ENCODE measurements at regions not wholly inside any gene's neighbourhood (a gene's known extent, or its start where the extent isn't known, plus 50 kb on each side); places are given as distances from the start of the nearest gene placed in this dataset.

- no peak for DNase-seq
- CTCF ChIA-PET = interaction anchor here (0.7 kb wide), 1 partner anchor 385 kb away, joined by 4 read pairs; no protein-coding TSS in a partner anchor
- no peaks in the 10 kb centered on the region for H3K4me1 Mint-ChIP-seq
- H3K36me3 Mint-ChIP-seq (ENCODE audit: low read depth) = no peaks in the 10 kb centered on the region
- H3K27me3 Mint-ChIP-seq = no peaks in the 10 kb centered on the region
- H3K27ac Mint-ChIP-seq = no peak overlapping the region
- no peaks in the 10 kb centered on the region for H3K9me3 Mint-ChIP-seq
- no peak overlapping the region for H3K4me3 Mint-ChIP-seq
- POLR2A ChIA-PET = no interaction called here
Observed at GRCh38 chr18:22106536-22107292, 62.7 kb upstream of the GATA6 start.

- no peak for DNase-seq
- Mint-ChIP-seq H3K27me3 (no peaks in the 10 kb centered on the region), H3K36me3 (ENCODE audit: low read depth) (no peaks in the 10 kb centered on the region), H3K4me3 (no peak overlapping the region), H3K4me1 (no peaks in the 10 kb centered on the region), H3K9me3 (no peaks in the 10 kb centered on the region), H3K27ac (no peak overlapping the region)
- POLR2A ChIA-PET = no interaction called here
- CTCF ChIA-PET = no interaction called here
Observed at GRCh38 chr18:22108674-22109073, 60.7 kb upstream of the GATA6 start.

GRCh38 chr18:22109535-22109934 lies 59.9 kb upstream of the GATA6 start:
- Mint-ChIP-seq H3K36me3 (ENCODE audit: low read depth) (no peaks in the 10 kb centered on the region), H3K9me3 (no peaks in the 10 kb centered on the region), H3K27me3 (no peaks in the 10 kb centered on the region), H3K27ac (no peak overlapping the region), H3K4me1 (no peaks in the 10 kb centered on the region), H3K4me3 (no peak overlapping the region)
- DNase-seq = no peak
- ChIA-PET CTCF (no interaction called here), POLR2A (no interaction called here)

- H3K4me1 Mint-ChIP-seq = no peaks in the 10 kb centered on the region
- no peak overlapping the region for H3K4me3 Mint-ChIP-seq
- no peaks in the 10 kb centered on the region for H3K27me3 Mint-ChIP-seq
- no peaks in the 10 kb centered on the region for H3K9me3 Mint-ChIP-seq
- POLR2A ChIA-PET = no interaction called here
- no peaks in the 10 kb centered on the region for H3K36me3 Mint-ChIP-seq (ENCODE audit: low read depth)
- no peak overlapping the region for H3K27ac Mint-ChIP-seq
- DNase-seq = no peak
- CTCF ChIA-PET = no interaction called here
Observed at GRCh38 chr18:22110461-22110924, 58.9 kb upstream of the GATA6 start.

- Mint-ChIP-seq H3K4me3 (no peak overlapping the region), H3K27ac (no peak overlapping the region), H3K9me3 (no peaks in the 10 kb centered on the region), H3K36me3 (ENCODE audit: low read depth) (no peaks in the 10 kb centered on the region), H3K27me3 (no peaks in the 10 kb centered on the region), H3K4me1 (no peaks in the 10 kb centered on the region)
- ChIA-PET POLR2A (no interaction called here), CTCF (no interaction called here)
- DNase-seq = no peak
Observed at GRCh38 chr18:22112215-22112614, 57.2 kb upstream of the GATA6 start.

GRCh38 chr18:22113144-22113844 lies 56.1 kb upstream of the GATA6 start:
- no peaks in the 10 kb centered on the region for H3K4me1 Mint-ChIP-seq
- no peak overlapping the region for H3K4me3 Mint-ChIP-seq
- no peak overlapping the region for H3K27ac Mint-ChIP-seq
- CTCF ChIA-PET = no interaction called here
- H3K9me3 Mint-ChIP-seq = no peaks in the 10 kb centered on the region
- POLR2A ChIA-PET = no interaction called here
- DNase-seq = no peak
- H3K27me3 Mint-ChIP-seq = no peaks in the 10 kb centered on the region
- no peaks in the 10 kb centered on the region for H3K36me3 Mint-ChIP-seq (ENCODE audit: low read depth)

- Mint-ChIP-seq H3K36me3 (ENCODE audit: low read depth) (no peaks in the 10 kb centered on the region), H3K4me3 (no peak overlapping the region), H3K27me3 (no peaks in the 10 kb centered on the region), H3K27ac (no peak overlapping the region), H3K4me1 (no peaks in the 10 kb centered on the region), H3K9me3 (no peaks in the 10 kb centered on the region)
- ChIA-PET CTCF (no interaction called here), POLR2A (no interaction called here)
- no peak for DNase-seq
Observed at GRCh38 chr18:22114526-22115321, 54.7 kb upstream of the GATA6 start.

GRCh38 chr18:22115573-22115972 lies 53.8 kb upstream of the GATA6 start:
- POLR2A ChIA-PET = no interaction called here
- H3K4me1 Mint-ChIP-seq = no peaks in the 10 kb centered on the region
- DNase-seq = no peak

More at GRCh38 chr18:22115573-22115972, 53.8 kb upstream of the GATA6 start:
- CTCF ChIA-PET = no interaction called here
- H3K27me3 Mint-ChIP-seq = no peaks in the 10 kb centered on the region
- H3K4me3 Mint-ChIP-seq = no peak overlapping the region
- no peak overlapping the region for H3K27ac Mint-ChIP-seq
- H3K9me3 Mint-ChIP-seq = no peaks in the 10 kb centered on the region
- no peaks in the 10 kb centered on the region for H3K36me3 Mint-ChIP-seq (ENCODE audit: low read depth)

Data from activated CD4-positive, alpha-beta memory T cell treated with anti-CD3 and anti-CD28 coated beads, Interleukin-2, amount 10 ng/mL, durations not matched to agents 7 days and 5 days (primary cell).